ENCODE measurements at regions not wholly inside any gene's neighbourhood (a gene's known extent, or its start where the extent isn't known, plus 50 kb on each side); places are given as distances from the start of the nearest gene placed in this dataset.

- TF ChIP-seq ZNF18 (tag by site-specific recombination; IDR thresholded peaks at IDR 0.05), result no peak
- TF ChIP-seq ZNF175 (tag by site-specific recombination; IDR thresholded peaks at IDR 0.05), result no peak
- TF ChIP-seq ZNF37A (tag by site-specific recombination; IDR thresholded peaks at IDR 0.05), result no peak
Observed at GRCh38 chr5:173556142-173557028, 60.1 kb downstream of the BOD1 start (continued).

- H3K4me3 ChIP-seq (ENCODE audit: low read depth, low read length), result no peak overlapping the region
- H3K27ac ChIP-seq (ENCODE audit: extremely low read depth, low read depth, low read length), result no peak overlapping the region
- ChIA-PET CTCF (interaction anchor here (0.7 kb wide), 1 partner anchor 36 kb away, joined by 3 read pairs; no protein-coding TSS in a partner anchor), POLR2A (no interaction called here)
- no peak for TF ChIP-seq ZNF214 (tag by site-specific recombination; IDR thresholded peaks at IDR 0.05; ENCODE audit: borderline replicate concordance)
- TF ChIP-seq ZNF155 (tag by site-specific recombination; IDR thresholded peaks at IDR 0.05), result no peak
- TF ChIP-seq PRDM6 (tag by site-specific recombination; IDR thresholded peaks at IDR 0.05), result no peak
- TF ChIP-seq ZNF747 (tag by site-specific recombination; IDR thresholded peaks at IDR 0.05), result no peak
- TF ChIP-seq HOXD13 (CRISPR knock-in tag; IDR thresholded peaks at IDR 0.05; ENCODE audit: borderline replicate concordance), result no peak
- TF ChIP-seq ZNF544 (tag by site-specific recombination; IDR thresholded peaks at IDR 0.05), result no peak
- no peak for TF ChIP-seq ZNF10 (tag by site-specific recombination; IDR thresholded peaks at IDR 0.05)
- no peak for TF ChIP-seq ZFHX2 (tag by site-specific recombination; conservative IDR thresholded peaks at IDR 0.05)
- TF ChIP-seq ZNF221 (tag by site-specific recombination; IDR thresholded peaks at IDR 0.05; ENCODE audit: borderline replicate concordance), result no peak
- no peak for TF ChIP-seq MEIS1 (CRISPR knock-in tag; IDR thresholded peaks at IDR 0.05; ENCODE audit: borderline replicate concordance)
- TF ChIP-seq OSR2 (tag by site-specific recombination; IDR thresholded peaks at IDR 0.05), result no peak
- no peak for TF ChIP-seq ZNF555 (tag by site-specific recombination; conservative IDR thresholded peaks at IDR 0.05)
- no peaks in the 10 kb centered on the region for H3K4me1 ChIP-seq (ENCODE audit: control insufficient read depth, insufficient read depth, low read length)
- H3K9me3 ChIP-seq (ENCODE audit: control insufficient read depth, insufficient read depth, low read depth, low read length), result no peaks in the 10 kb centered on the region; the same call in 1 of the 2 replicates
- H3K36me3 ChIP-seq (ENCODE audit: control insufficient read depth in 2 of 2, insufficient read depth in 1 of 2, low read length in 2 of 2), result no peaks in the 10 kb centered on the region
Observed at GRCh38 chr5:173554989-173555705, 61.3 kb downstream of the BOD1 start.

GRCh38 chr5:173554038-173554955, 62.2 kb downstream of the BOD1 start:
- no peaks in the 10 kb centered on the region for H3K4me1 ChIP-seq (ENCODE audit: control insufficient read depth, insufficient read depth, low read length)
- CTCF ChIA-PET, result interaction anchor here (0.8 kb wide), 1 partner anchor 19 kb away, joined by 3 read pairs; no protein-coding TSS in a partner anchor
- no peak overlapping the region for H3K4me3 ChIP-seq (ENCODE audit: low read depth, low read length)

More at GRCh38 chr5:173554038-173554955, 62.2 kb downstream of the BOD1 start:
- POLR2A ChIA-PET, result no interaction called here
- Histone ChIP-seq H3K9me3 (ENCODE audit: control insufficient read depth, insufficient read depth, low read depth, low read length) (no peaks in the 10 kb centered on the region), H3K36me3 (ENCODE audit: control insufficient read depth in 2 of 2, insufficient read depth in 1 of 2, low read length in 2 of 2) (no peaks in the 10 kb centered on the region), H3K27ac (ENCODE audit: extremely low read depth, low read depth, low read length) (no peak overlapping the region)
- no peak for TF ChIP-seq ZNF140 (tag by site-specific recombination; IDR thresholded peaks at IDR 0.05)
- TF ChIP-seq ZBTB20 (tag by site-specific recombination; IDR thresholded peaks at IDR 0.05), result no peak
- TF ChIP-seq ZNF76 (tag by site-specific recombination; IDR thresholded peaks at IDR 0.05; ENCODE audit: borderline replicate concordance, low read depth), result no peak
- TF ChIP-seq ZNF621 (tag by site-specific recombination; IDR thresholded peaks at IDR 0.05), result no peak
- TF ChIP-seq YY1 (tag by site-specific recombination; IDR thresholded peaks at IDR 0.05), result no peak
- no peak for TF ChIP-seq REPIN1 (tag by site-specific recombination; IDR thresholded peaks at IDR 0.05; ENCODE audit: low read depth)
